Smooth muscle cell (in vitro differentiated cells): ENCODE measurements at regions not wholly inside any gene's neighbourhood (a gene's known extent, or its start where the extent isn't known, plus 50 kb on each side); places are given as distances from the start of the nearest gene placed in this dataset.

Experiments
- DNase-seq: peaks from one replicate; lab custom pipeline; 2025; ENCODE audit not compliant: unreplicated experiment; lab: John Stamatoyannopoulos, UW
- H2AFZ ChIP-seq: fragments of 200-600 bp; sonication (generic); 2 replicates; pipeline ENCODE4 v1.6.0; 2016; ENCODE audit warnings: antibody characterized with exemption, low read depth, mild to moderate bottlenecking
- H3F3A ChIP-seq: fragments of 200-600 bp; sonication (generic); 2 replicates; pipeline ENCODE4 v1.6.0; 2017; ENCODE audit warnings: antibody characterized with exemption, low read depth
- H3K27ac ChIP-seq: fragments of 200-600 bp; sonication (generic); 2 replicates; pipeline ENCODE4 v1.5.1; 2016; ENCODE audit warnings: low read depth, mild to moderate bottlenecking
- H3K27me3 ChIP-seq: fragments of 200-600 bp; sonication (generic); 2 replicates; pipeline ENCODE4 v1.6.1; 2016; ENCODE audit warnings: low read depth, mild to moderate bottlenecking
- H3K36me3 ChIP-seq: fragments of 200-600 bp; sonication (generic); 2 replicates; pipeline ENCODE4 v1.5.1; 2016; ENCODE audit warnings: low read depth
- H3K4me1 ChIP-seq: fragments of 200-600 bp; sonication (generic); 2 replicates; pipeline ENCODE4 v1.5.1; 2016; ENCODE audit warnings: low read depth
- H3K4me2 ChIP-seq: fragments of 200-600 bp; sonication (generic); 2 replicates; pipeline ENCODE4 v1.6.0; 2016; ENCODE audit warnings: mild to moderate bottlenecking
- H3K4me3 ChIP-seq: fragments of 200-600 bp; sonication (generic); 2 replicates; pipeline ENCODE4 v1.5.1; 2016; ENCODE audit warnings: mild to moderate bottlenecking
- H3K79me2 ChIP-seq: fragments of 200-600 bp; sonication (generic); 2 replicates; pipeline ENCODE4 v1.6.0; 2016; ENCODE audit warnings: low read depth, mild to moderate bottlenecking
- H3K9ac ChIP-seq: fragments of 200-600 bp; sonication (generic); 2 replicates; pipeline ENCODE4 v1.6.0; 2016; ENCODE audit warnings: low read depth
- H3K9me3 ChIP-seq: fragments of 200-600 bp; sonication (generic); replicated peaks from 2 replicates; pipeline ENCODE4 v1.5.1; 2016; ENCODE audit warnings: low read depth
- H4K20me1 ChIP-seq: fragments of 200-600 bp; sonication (generic); 2 replicates; pipeline ENCODE4 v1.6.0; 2016; ENCODE audit warnings: low read depth
- CTCF ChIP-seq: fragments of 200-600 bp; sonication (generic); IDR thresholded peaks from 2 replicates; pipeline ENCODE4 v1.5.1; 2017; ENCODE audit warnings: borderline replicate concordance, mild to moderate bottlenecking, antibody characterized with exemption; ENCODE audit not compliant: insufficient read depth, poor library complexity, severe bottlenecking
- WGBS: methylation state at CpG from one replicate; pipeline ENCODE4 v1.1.7; 2016; ENCODE audit warnings: low lambda C conversion rate; 5-methylcytosine and 5-hydroxymethylcytosine counted together

- Histone ChIP-seq H3K27me3 (no peaks in the 10 kb centered on the region), H3K4me1 (no peaks in the 10 kb centered on the region), H3K4me2 (no peak overlapping the region), H3K36me3 (no peaks in the 10 kb centered on the region), H3K79me2 (no peaks in the 10 kb centered on the region), H2AFZ (no peak overlapping the region), H3K9ac (no peak overlapping the region), H4K20me1 (no peaks in the 10 kb centered on the region), H3K27ac (no peak overlapping the region), H3K4me3 (no peak overlapping the region), H3F3A (no peaks in the 10 kb centered on the region), H3K9me3 (no peaks in the 10 kb centered on the region)
- DNase-seq: no peak
- no peak for TF ChIP-seq CTCF
- 60% methylated on average over 2 of the region's 2 CpGs for WGBS
These were observed 455.7 kb downstream of the GALR1 start for GRCh38 chr18:77705301-77705700.

GRCh38 chr18:77708826-77709506 is 459.3 kb downstream of the GALR1 start:
- Histone ChIP-seq H3K27me3 (no peaks in the 10 kb centered on the region), H2AFZ (no peak overlapping the region), H3K9ac (no peak overlapping the region), H3K27ac (no peak overlapping the region), H3K79me2 (no peaks in the 10 kb centered on the region), H3K4me1 (no peaks in the 10 kb centered on the region), H4K20me1 (no peaks in the 10 kb centered on the region), H3K4me3 (no peak overlapping the region), H3F3A (no peaks in the 10 kb centered on the region), H3K4me2 (no peak overlapping the region), H3K36me3 (no peaks in the 10 kb centered on the region), H3K9me3 (no peaks in the 10 kb centered on the region)
- no peak for DNase-seq
- no peak for TF ChIP-seq CTCF
- 77% methylated on average over 4 of the region's 4 CpGs for WGBS

GRCh38 chr18:77711096-77711495 is 461.4 kb downstream of the GALR1 start:
- Histone ChIP-seq H3K79me2 (no peaks in the 10 kb centered on the region), H4K20me1 (no peaks in the 10 kb centered on the region), H3K27me3 (no peaks in the 10 kb centered on the region), H3K36me3 (no peaks in the 10 kb centered on the region), H3K9ac (no peak overlapping the region), H3K4me1 (no peaks in the 10 kb centered on the region), H2AFZ (no peak overlapping the region), H3K9me3 (no peaks in the 10 kb centered on the region), H3K27ac (no peak overlapping the region), H3F3A (no peaks in the 10 kb centered on the region), H3K4me2 (no peak overlapping the region), H3K4me3 (no peak overlapping the region)
- DNase-seq: no peak
- 22% methylated on average over 3 of the region's 3 CpGs for WGBS
- TF ChIP-seq CTCF: peak; percentile 44

- Histone ChIP-seq H3K4me2 (no peak overlapping the region), H3K79me2 (no peaks in the 10 kb centered on the region), H3K9ac (no peak overlapping the region), H3K36me3 (no peaks in the 10 kb centered on the region), H3K4me3 (no peak overlapping the region), H3K9me3 (no peaks in the 10 kb centered on the region), H2AFZ (no peak overlapping the region), H4K20me1 (no peaks in the 10 kb centered on the region), H3K4me1 (no peaks in the 10 kb centered on the region), H3F3A (no peaks in the 10 kb centered on the region), H3K27me3 (no peaks in the 10 kb centered on the region), H3K27ac (no peak overlapping the region)
- WGBS: 88% methylated on average over 8 of the region's 8 CpGs
- TF ChIP-seq CTCF: no peak
- DNase-seq: no peak
These were observed 465.1 kb downstream of the GALR1 start for GRCh38 chr18:77714716-77715115.
